ENCODE measurements at regions not wholly inside any gene's neighbourhood (a gene's known extent, or its start where the extent isn't known, plus 50 kb on each side); places are given as distances from the start of the nearest gene placed in this dataset.
A peak's percentile ranks its signal among the peaks of the same experiment; 100 is the strongest.
"Not testable (repeated sequence)": the region's sequence is repeated elsewhere in the genome, so short reads cannot be mapped to it uniquely, and the experiment has no call there.

DNA sequence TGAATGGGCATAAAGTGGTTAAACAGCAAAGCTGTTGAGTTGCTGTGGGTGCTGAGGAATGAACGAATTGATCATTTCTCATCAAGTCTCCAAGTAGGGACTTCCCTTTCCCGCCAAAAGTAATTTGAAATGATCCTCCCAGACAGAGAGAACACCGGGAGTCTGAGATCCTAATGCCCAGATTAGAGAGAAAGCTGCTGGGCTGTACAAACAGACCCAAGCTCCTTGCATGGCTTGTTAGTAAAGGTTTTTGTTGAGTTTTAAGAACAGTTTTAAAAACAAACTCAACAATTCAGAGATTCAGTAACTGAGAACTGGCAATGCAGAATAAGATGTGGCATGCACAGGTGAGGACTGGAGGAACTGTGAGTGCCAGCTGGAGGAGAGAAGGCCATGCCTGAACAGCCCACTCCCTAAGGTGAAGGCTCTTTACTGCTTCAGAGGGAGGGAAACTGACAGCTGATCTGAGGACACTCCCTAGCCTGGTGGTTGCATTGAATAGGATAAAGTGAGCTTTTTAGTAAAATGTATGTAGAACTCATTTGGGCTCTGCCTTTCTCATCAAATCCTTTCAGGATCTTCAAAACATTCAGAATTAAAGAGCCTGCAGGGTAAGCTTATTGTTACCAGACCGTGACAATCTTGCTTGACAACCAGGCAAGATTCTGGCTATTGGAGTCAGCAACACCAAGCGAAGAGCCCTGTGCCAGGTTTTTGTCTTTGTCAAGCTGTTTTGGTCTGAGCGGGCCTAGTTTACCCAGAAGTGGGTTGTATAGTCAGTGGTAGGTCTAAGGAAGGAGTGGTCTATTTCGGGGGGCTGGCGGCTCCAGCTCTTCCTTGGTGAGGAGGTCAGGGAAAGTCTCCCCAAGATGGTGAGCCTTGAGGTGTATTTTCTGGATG is 63.2 kb upstream of the IGFBP5 start:
- no peaks in the 10 kb centered on the region for H3K36me3 ChIP-seq (ENCODE audit: insufficient read depth, low read length)
- H3K27me3 ChIP-seq (ENCODE audit: low read length), result no peaks in the 10 kb centered on the region
- no peak overlapping the region for H3K4me2 ChIP-seq (ENCODE audit: low read depth, low read length, poor library complexity, severe bottlenecking)
- no peaks in the 10 kb centered on the region for H3K79me2 ChIP-seq (ENCODE audit: low read length)
- H3K27ac ChIP-seq (ENCODE audit: low read length), result no peak overlapping the region
- H3K9ac ChIP-seq (ENCODE audit: low read length), result no peak overlapping the region
- H2AFZ ChIP-seq (ENCODE audit: low read length), result no peak overlapping the region
- H4K20me1 ChIP-seq (ENCODE audit: insufficient read depth, low read depth, low read length), result no peaks in the 10 kb centered on the region
- H3K4me3 ChIP-seq (ENCODE audit: low read length), result no peak overlapping the region
- no peak for DNase-seq
- no peaks in the 10 kb centered on the region for H3K9me2 ChIP-seq (replicated peaks; ENCODE audit: insufficient read depth, low read length)
- no peaks in the 10 kb centered on the region for H3K9me3 ChIP-seq (ENCODE audit: low read length)
- no peaks in the 10 kb centered on the region for H3K4me1 ChIP-seq (ENCODE audit: low read length)

DNA sequence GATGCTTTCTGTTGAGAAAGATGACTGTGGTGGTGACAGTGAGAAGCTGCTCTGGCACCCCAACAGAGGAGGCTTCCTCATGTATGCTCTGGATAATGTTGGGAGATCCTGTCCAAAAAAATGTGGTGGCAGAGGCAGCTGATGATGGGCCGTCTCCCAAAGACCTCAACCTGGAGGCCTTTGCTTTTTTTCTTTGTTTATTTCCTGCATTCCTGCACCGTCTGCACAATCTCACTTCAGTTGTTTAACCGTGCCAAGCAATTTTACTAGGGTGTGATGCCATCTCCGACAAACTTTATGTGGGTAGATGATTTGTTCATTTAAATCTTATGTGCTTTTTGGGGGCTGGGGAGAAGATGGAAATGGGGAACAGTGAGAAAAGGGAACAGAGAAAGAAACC is 62.2 kb upstream of the IGFBP5 start:
- H3K9me2 ChIP-seq (replicated peaks; ENCODE audit: insufficient read depth, low read length), result no peaks in the 10 kb centered on the region
- H3K4me3 ChIP-seq (ENCODE audit: low read length), result no peak overlapping the region
- H3K4me1 ChIP-seq (ENCODE audit: low read length), result no peaks in the 10 kb centered on the region
- no peak overlapping the region for H3K9ac ChIP-seq (ENCODE audit: low read length)
- H3K27me3 ChIP-seq (ENCODE audit: low read length), result no peaks in the 10 kb centered on the region
- no peak for DNase-seq
- no peak overlapping the region for H2AFZ ChIP-seq (ENCODE audit: low read length)
- H3K79me2 ChIP-seq (ENCODE audit: low read length), result no peaks in the 10 kb centered on the region
- H4K20me1 ChIP-seq (ENCODE audit: insufficient read depth, low read depth, low read length), result no peaks in the 10 kb centered on the region
- H3K36me3 ChIP-seq (ENCODE audit: insufficient read depth, low read length), result no peaks in the 10 kb centered on the region
- no peak overlapping the region for H3K4me2 ChIP-seq (ENCODE audit: low read depth, low read length, poor library complexity, severe bottlenecking)
- no peak overlapping the region for H3K27ac ChIP-seq (ENCODE audit: low read length)
- H3K9me3 ChIP-seq (ENCODE audit: low read length), result no peaks in the 10 kb centered on the region

DNA sequence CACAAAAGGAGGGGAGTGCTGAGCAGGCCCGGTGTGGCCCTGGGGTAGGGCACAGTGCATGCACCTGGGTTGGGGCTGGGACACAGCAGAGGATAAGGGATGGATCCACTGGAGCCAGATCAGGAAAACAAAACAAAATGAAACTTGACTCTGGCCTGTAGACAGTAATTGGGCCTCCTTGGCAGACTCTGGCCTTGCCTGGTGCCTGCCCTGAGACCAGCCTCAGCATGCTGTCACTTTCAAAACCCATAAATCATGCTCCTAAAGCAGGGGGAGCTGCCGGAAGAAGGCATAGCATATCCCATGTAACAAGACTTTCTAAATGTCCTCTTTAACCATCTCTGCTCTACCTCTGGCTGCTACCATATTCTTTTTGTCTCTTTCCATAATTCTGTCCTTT is 61.1 kb upstream of the IGFBP5 start:
- Histone ChIP-seq H3K4me1 (ENCODE audit: low read length) (no peaks in the 10 kb centered on the region), H4K20me1 (ENCODE audit: insufficient read depth, low read depth, low read length) (no peaks in the 10 kb centered on the region), H3K27ac (ENCODE audit: low read length) (no peak overlapping the region), H3K9me2 (replicated peaks; ENCODE audit: insufficient read depth, low read length) (no peaks in the 10 kb centered on the region), H2AFZ (ENCODE audit: low read length) (no peak overlapping the region), H3K9ac (ENCODE audit: low read length) (no peak overlapping the region), H3K9me3 (ENCODE audit: low read length) (no peaks in the 10 kb centered on the region), H3K4me3 (ENCODE audit: low read length) (no peak overlapping the region), H3K27me3 (ENCODE audit: low read length) (no peaks in the 10 kb centered on the region), H3K36me3 (ENCODE audit: insufficient read depth, low read length) (no peaks in the 10 kb centered on the region), H3K4me2 (ENCODE audit: low read depth, low read length, poor library complexity, severe bottlenecking) (no peak overlapping the region), H3K79me2 (ENCODE audit: low read length) (no peaks in the 10 kb centered on the region)
- no peak for DNase-seq

DNA sequence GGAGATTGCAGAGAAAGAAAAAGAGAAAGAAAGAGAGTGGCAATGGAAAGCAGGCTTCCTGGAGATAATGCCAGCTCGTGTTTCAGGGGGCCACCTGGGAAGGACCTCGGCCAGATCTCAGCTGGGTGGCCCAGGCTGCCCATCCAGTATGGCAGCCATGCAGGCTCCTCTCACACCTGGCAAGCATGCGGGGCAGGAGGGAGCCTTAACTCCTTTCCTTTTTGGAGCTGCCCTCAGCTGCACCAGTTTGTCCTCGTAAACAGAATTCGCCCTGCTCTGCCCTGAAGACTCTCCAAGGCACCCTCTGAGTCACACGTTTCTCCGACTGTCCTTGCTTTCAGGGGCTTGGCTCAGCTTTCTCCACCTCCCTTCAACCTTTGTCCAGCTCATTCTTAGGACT is 59.5 kb upstream of the IGFBP5 start:
- no peak overlapping the region for H2AFZ ChIP-seq (ENCODE audit: low read length)
- no peak overlapping the region for H3K9ac ChIP-seq (ENCODE audit: low read length)
- H3K36me3 ChIP-seq (ENCODE audit: insufficient read depth, low read length), result no peaks in the 10 kb centered on the region
- no peak overlapping the region for H3K27ac ChIP-seq (ENCODE audit: low read length)
- H3K9me3 ChIP-seq (ENCODE audit: low read length), result no peaks in the 10 kb centered on the region
- no peaks in the 10 kb centered on the region for H3K27me3 ChIP-seq (ENCODE audit: low read length)
- no peaks in the 10 kb centered on the region for H4K20me1 ChIP-seq (ENCODE audit: insufficient read depth, low read depth, low read length)
- no peak overlapping the region for H3K4me2 ChIP-seq (ENCODE audit: low read depth, low read length, poor library complexity, severe bottlenecking)
- no peaks in the 10 kb centered on the region for H3K9me2 ChIP-seq (replicated peaks; ENCODE audit: insufficient read depth, low read length)
- no peak for DNase-seq
- no peaks in the 10 kb centered on the region for H3K79me2 ChIP-seq (ENCODE audit: low read length)
- no peaks in the 10 kb centered on the region for H3K4me1 ChIP-seq (ENCODE audit: low read length)
- H3K4me3 ChIP-seq (ENCODE audit: low read length), result no peak overlapping the region

DNA sequence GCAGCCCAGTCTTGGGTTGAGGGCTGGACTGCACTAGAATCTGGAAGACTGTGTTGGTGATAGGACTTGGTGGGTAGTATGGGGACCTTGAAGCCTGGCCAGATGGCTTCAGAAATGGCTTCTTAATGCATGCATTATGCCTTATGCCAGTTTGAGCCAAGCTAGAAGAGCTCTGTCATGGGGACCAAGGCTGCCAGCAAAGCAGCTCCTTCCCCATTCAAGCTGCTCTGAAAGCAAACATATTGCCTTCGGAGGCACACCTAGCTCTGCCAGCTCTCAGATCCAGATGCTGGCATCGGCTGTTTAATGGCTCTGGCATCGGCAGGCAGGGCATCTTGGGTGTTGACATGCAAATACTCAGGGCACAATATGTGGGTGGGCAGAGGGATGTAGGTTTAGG is 59.0 kb upstream of the IGFBP5 start:
- Histone ChIP-seq H4K20me1 (ENCODE audit: insufficient read depth, low read depth, low read length) (no peaks in the 10 kb centered on the region), H3K36me3 (ENCODE audit: insufficient read depth, low read length) (no peaks in the 10 kb centered on the region), H3K4me3 (ENCODE audit: low read length) (no peak overlapping the region), H3K9me2 (replicated peaks; ENCODE audit: insufficient read depth, low read length) (no peaks in the 10 kb centered on the region), H3K4me1 (ENCODE audit: low read length) (no peaks in the 10 kb centered on the region), H3K79me2 (ENCODE audit: low read length) (no peaks in the 10 kb centered on the region), H3K9me3 (ENCODE audit: low read length) (no peaks in the 10 kb centered on the region), H3K4me2 (ENCODE audit: low read depth, low read length, poor library complexity, severe bottlenecking) (no peak overlapping the region), H3K27ac (ENCODE audit: low read length) (no peak overlapping the region), H2AFZ (ENCODE audit: low read length) (no peak overlapping the region), H3K27me3 (ENCODE audit: low read length) (no peaks in the 10 kb centered on the region), H3K9ac (ENCODE audit: low read length) (no peak overlapping the region)
- DNase-seq, result no peak

DNA sequence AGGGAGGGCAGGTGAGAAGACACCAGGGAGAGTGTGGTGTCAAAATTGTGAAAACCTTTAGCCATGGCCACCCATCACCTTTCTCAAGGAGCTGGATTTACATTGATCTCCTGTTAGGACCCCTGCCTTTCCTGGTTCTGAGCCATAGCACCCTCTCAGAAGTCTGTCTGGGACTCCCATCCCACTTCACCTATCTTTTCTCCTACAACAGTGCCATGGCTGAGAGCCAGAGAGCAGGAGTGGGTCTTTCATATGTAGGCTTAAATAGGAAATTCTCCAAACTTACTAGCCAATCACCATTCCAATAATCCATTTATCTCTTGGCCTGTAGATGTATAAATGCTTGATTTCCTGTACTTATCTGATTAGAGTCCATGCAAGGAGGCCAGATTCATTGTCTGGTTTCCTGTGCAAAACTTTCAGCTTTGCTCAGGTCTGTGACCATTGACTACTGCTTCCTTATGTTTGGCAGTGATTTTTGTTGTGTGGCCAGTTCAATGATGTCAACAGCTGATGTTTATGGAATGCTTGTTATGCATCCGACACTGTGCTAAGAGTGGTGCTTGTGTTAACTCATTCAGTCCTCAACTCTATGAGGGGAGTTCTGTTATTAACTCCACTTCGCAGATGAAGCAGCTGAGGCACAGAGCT is 57.6 kb upstream of the IGFBP5 start:
- no peak for DNase-seq
- Histone ChIP-seq H3K27me3 (ENCODE audit: low read length) (no peaks in the 10 kb centered on the region), H3K27ac (ENCODE audit: low read length) (no peak overlapping the region), H3K4me1 (ENCODE audit: low read length) (no peaks in the 10 kb centered on the region), H3K36me3 (ENCODE audit: insufficient read depth, low read length) (no peaks in the 10 kb centered on the region), H4K20me1 (ENCODE audit: insufficient read depth, low read depth, low read length) (no peaks in the 10 kb centered on the region), H3K9me3 (ENCODE audit: low read length) (no peaks in the 10 kb centered on the region), H2AFZ (ENCODE audit: low read length) (no peak overlapping the region), H3K9me2 (replicated peaks; ENCODE audit: insufficient read depth, low read length) (no peaks in the 10 kb centered on the region), H3K9ac (ENCODE audit: low read length) (no peak overlapping the region), H3K4me2 (ENCODE audit: low read depth, low read length, poor library complexity, severe bottlenecking) (no peak overlapping the region), H3K4me3 (ENCODE audit: low read length) (no peak overlapping the region), H3K79me2 (ENCODE audit: low read length) (no peaks in the 10 kb centered on the region)

DNA sequence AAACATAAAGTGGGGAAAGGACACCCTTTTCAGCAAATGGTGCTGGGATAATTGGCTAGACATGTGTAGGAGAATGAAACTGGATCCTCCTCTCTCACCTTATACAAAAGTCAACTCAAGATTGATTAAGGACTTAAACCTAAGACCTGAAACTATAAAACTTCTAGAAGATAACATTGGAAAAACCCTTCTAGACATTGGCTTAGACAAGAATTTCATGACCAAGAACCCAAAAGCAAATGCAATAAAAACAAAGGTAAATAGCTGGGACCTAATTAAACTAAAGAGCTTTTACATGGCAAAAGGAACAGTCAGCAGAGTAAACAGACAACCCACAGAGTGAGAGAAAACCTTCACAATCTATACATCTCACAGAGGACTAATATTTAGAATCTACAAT is 55.4 kb upstream of the IGFBP5 start:
- H3K9me3 ChIP-seq (ENCODE audit: low read length); H3K27me3 ChIP-seq (ENCODE audit: low read length); H3K9ac ChIP-seq (ENCODE audit: low read length); H3K4me1 ChIP-seq (ENCODE audit: low read length); H2AFZ ChIP-seq (ENCODE audit: low read length); H3K36me3 ChIP-seq (ENCODE audit: insufficient read depth, low read length); H4K20me1 ChIP-seq (ENCODE audit: insufficient read depth, low read depth, low read length); H3K4me2 ChIP-seq (ENCODE audit: low read depth, low read length, poor library complexity, severe bottlenecking); H3K27ac ChIP-seq (ENCODE audit: low read length); H3K4me3 ChIP-seq (ENCODE audit: low read length); H3K9me2 ChIP-seq (replicated peaks; ENCODE audit: insufficient read depth, low read length); H3K79me2 ChIP-seq (ENCODE audit: low read length); DNase-seq: not testable (repeated sequence)

DNA sequence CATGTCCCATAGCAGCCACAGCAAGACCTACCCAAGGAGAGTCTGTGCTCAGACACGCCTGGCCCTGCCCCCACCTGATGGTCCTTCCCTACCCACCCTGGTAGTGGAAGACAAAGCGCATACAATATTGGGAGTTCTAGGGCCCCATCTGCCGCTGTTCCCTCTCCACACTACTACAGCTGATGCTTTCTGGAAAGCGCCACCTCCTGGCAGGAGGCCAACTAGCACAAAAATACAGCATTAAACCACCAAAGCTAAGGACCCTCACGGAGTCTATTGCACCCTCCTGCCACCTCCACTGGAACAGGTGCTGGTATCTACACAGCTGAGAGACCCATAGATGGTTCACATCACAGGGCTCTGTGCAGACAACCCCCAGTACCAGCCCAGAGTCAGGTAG is 50.9 kb upstream of the IGFBP5 start:
- peak; percentile 43 for DNase-seq
- not testable (repeated sequence) for H3K27ac ChIP-seq (ENCODE audit: low read length); H3K9me2 ChIP-seq (replicated peaks; ENCODE audit: insufficient read depth, low read length); H3K27me3 ChIP-seq (ENCODE audit: low read length); H4K20me1 ChIP-seq (ENCODE audit: insufficient read depth, low read depth, low read length); H2AFZ ChIP-seq (ENCODE audit: low read length); H3K4me3 ChIP-seq (ENCODE audit: low read length); H3K4me1 ChIP-seq (ENCODE audit: low read length); H3K4me2 ChIP-seq (ENCODE audit: low read depth, low read length, poor library complexity, severe bottlenecking); H3K9me3 ChIP-seq (ENCODE audit: low read length); H3K79me2 ChIP-seq (ENCODE audit: low read length); H3K36me3 ChIP-seq (ENCODE audit: insufficient read depth, low read length); H3K9ac ChIP-seq (ENCODE audit: low read length)
